ENCODE measurements at regions not wholly inside any gene's neighbourhood (a gene's known extent, or its start where the extent isn't known, plus 50 kb on each side); places are given as distances from the start of the nearest gene placed in this dataset.
A peak's percentile ranks its signal among the peaks of the same experiment; 100 is the strongest.

GRCh38 chr12:91835693-91836092 lies 310.0 kb downstream of the BTG1 start:
- H3K36me3 Mint-ChIP-seq (ENCODE audit: low read depth): no peaks in the 10 kb centered on the region
- H3K9me3 Mint-ChIP-seq: peaks cover 11% of the 10 kb centered on the region
- H3K4me3 Mint-ChIP-seq: no peak overlapping the region
- H3K27me3 Mint-ChIP-seq: no peaks in the 10 kb centered on the region
- H3K4me1 Mint-ChIP-seq (ENCODE audit: low read depth): peaks cover 17% of the 10 kb centered on the region
- H3K27ac Mint-ChIP-seq: no peak overlapping the region
- no peak for DNase-seq

GRCh38 chr12:91833780-91834359 lies 311.8 kb downstream of the BTG1 start:
- DNase-seq: no peak
- Mint-ChIP-seq H3K27me3 (no peaks in the 10 kb centered on the region), H3K4me3 (no peak overlapping the region), H3K36me3 (ENCODE audit: low read depth) (no peaks in the 10 kb centered on the region), H3K27ac (no peak overlapping the region), H3K9me3 (peaks cover 10% of the 10 kb centered on the region), H3K4me1 (ENCODE audit: low read depth) (peaks cover 17% of the 10 kb centered on the region)

- H3K9me3 Mint-ChIP-seq: no peaks in the 10 kb centered on the region
- no peak overlapping the region for H3K4me3 Mint-ChIP-seq
- H3K36me3 Mint-ChIP-seq (ENCODE audit: low read depth): no peaks in the 10 kb centered on the region
- no peak overlapping the region for H3K27ac Mint-ChIP-seq
- H3K4me1 Mint-ChIP-seq (ENCODE audit: low read depth): no peaks in the 10 kb centered on the region
- no peaks in the 10 kb centered on the region for H3K27me3 Mint-ChIP-seq
- no peak for DNase-seq
Observed at GRCh38 chr12:91825999-91826398, 319.6 kb downstream of the BTG1 start.

DNA sequence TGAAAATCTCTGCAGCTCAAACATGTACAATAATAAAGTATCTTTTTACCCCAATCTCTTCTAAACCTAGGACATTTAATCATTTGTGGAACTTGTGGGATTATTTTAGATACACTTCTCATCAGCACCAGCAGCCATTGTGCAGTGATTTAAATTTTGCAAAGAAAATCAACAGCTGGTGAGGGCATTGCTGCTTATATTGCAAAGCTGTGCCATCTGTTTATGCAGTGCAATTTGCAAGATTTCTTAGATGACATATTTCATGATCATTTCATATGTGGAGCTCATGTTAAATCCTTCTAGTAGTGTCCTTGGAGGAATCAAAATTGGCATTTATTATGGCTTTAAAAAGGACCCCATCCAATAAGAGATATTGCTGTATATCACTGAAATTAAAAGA lies 320.7 kb downstream of the BTG1 start:
- Mint-ChIP-seq H3K4me3 (no peak overlapping the region), H3K27me3 (no peaks in the 10 kb centered on the region), H3K9me3 (peaks cover 4% of the 10 kb centered on the region), H3K36me3 (ENCODE audit: low read depth) (no peaks in the 10 kb centered on the region), H3K27ac (no peak overlapping the region), H3K4me1 (ENCODE audit: low read depth) (no peaks in the 10 kb centered on the region)
- no peak for DNase-seq

DNA sequence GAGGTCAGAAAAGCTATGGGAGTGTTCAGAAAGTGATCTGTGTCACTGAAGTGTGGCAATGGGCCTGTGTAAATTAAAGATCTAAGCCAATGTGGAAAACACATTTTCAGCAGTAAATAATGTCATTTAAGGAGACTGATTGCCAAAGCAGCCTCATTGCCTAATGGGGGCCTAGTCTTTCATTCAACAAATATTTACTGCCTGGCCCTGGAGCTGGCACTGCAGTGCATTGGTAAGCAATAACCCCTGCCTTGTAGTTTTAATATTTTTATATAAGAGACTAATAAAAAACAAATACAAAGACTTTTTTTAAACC lies 326.6 kb downstream of the BTG1 start:
- Mint-ChIP-seq H3K36me3 (ENCODE audit: low read depth) (no peaks in the 10 kb centered on the region), H3K4me1 (ENCODE audit: low read depth) (peaks cover 4% of the 10 kb centered on the region), H3K27me3 (no peaks in the 10 kb centered on the region), H3K27ac (no peak overlapping the region), H3K9me3 (peaks cover 7% of the 10 kb centered on the region), H3K4me3 (no peak overlapping the region)
- no peak for DNase-seq

- Mint-ChIP-seq H3K4me3 (no peak overlapping the region), H3K27me3 (no peaks in the 10 kb centered on the region), H3K4me1 (ENCODE audit: low read depth) (peaks cover 8% of the 10 kb centered on the region), H3K36me3 (ENCODE audit: low read depth) (no peaks in the 10 kb centered on the region), H3K9me3 (peaks cover 7% of the 10 kb centered on the region), H3K27ac (no peak overlapping the region)
- DNase-seq: no peak
Observed at GRCh38 chr12:91818227-91819131, 327.2 kb downstream of the BTG1 start.

DNA sequence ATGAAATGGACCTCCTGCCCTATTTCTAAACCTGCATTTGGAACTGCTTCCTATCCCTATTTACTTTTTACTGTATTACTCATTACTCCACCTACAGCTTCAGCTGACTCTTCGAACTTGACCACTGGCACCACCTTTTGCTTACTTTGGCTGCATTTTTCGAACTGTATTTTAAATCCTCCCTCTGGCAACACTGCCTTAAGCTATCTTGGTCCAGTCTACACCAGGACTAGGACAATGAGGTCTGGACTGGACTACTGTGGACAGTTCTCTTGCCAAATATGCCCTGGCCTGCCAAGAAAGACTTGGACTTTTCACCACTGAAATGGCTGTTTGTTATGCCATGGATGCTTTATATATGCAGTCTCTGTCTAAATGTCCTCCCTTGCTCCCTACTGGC lies 328.1 kb downstream of the BTG1 start:
- Mint-ChIP-seq H3K9me3 (peaks cover 7% of the 10 kb centered on the region), H3K4me3 (no peak overlapping the region), H3K27me3 (no peaks in the 10 kb centered on the region), H3K36me3 (ENCODE audit: low read depth) (no peaks in the 10 kb centered on the region), H3K27ac (no peak overlapping the region), H3K4me1 (ENCODE audit: low read depth) (peaks cover 13% of the 10 kb centered on the region)
- DNase-seq: no peak

GRCh38 chr12:91813701-91814100 lies 331.9 kb downstream of the BTG1 start:
- no peak overlapping the region for H3K27ac Mint-ChIP-seq
- no peaks in the 10 kb centered on the region for H3K36me3 Mint-ChIP-seq (ENCODE audit: low read depth)
- no peaks in the 10 kb centered on the region for H3K27me3 Mint-ChIP-seq
- H3K4me1 Mint-ChIP-seq (ENCODE audit: low read depth): peaks cover 22% of the 10 kb centered on the region
- no peak for DNase-seq
- H3K9me3 Mint-ChIP-seq: peaks cover 12% of the 10 kb centered on the region
- H3K4me3 Mint-ChIP-seq: no peak overlapping the region

- Mint-ChIP-seq H3K4me1 (ENCODE audit: low read depth) (peaks cover 18% of the 10 kb centered on the region), H3K36me3 (ENCODE audit: low read depth) (peaks cover 9% of the 10 kb centered on the region), H3K4me3 (no peak overlapping the region)
Observed at GRCh38 chr12:91811481-91812287, 334.0 kb downstream of the BTG1 start.

GRCh38 chr12:91810531-91811451 lies 334.9 kb downstream of the BTG1 start:
- Mint-ChIP-seq H3K9me3 (peaks cover 31% of the 10 kb centered on the region), H3K27ac (no peak overlapping the region), H3K27me3 (no peaks in the 10 kb centered on the region), H3K4me1 (ENCODE audit: low read depth) (peaks cover 18% of the 10 kb centered on the region), H3K36me3 (ENCODE audit: low read depth) (peaks cover 11% of the 10 kb centered on the region), H3K4me3 (no peak overlapping the region)
- DNase-seq: no peak

More at GRCh38 chr12:91811481-91812287, 334.0 kb downstream of the BTG1 start:
- H3K27ac Mint-ChIP-seq: no peak overlapping the region
- no peaks in the 10 kb centered on the region for H3K27me3 Mint-ChIP-seq
- peaks cover 26% of the 10 kb centered on the region for H3K9me3 Mint-ChIP-seq
- peak; percentile 82 for DNase-seq

DNA sequence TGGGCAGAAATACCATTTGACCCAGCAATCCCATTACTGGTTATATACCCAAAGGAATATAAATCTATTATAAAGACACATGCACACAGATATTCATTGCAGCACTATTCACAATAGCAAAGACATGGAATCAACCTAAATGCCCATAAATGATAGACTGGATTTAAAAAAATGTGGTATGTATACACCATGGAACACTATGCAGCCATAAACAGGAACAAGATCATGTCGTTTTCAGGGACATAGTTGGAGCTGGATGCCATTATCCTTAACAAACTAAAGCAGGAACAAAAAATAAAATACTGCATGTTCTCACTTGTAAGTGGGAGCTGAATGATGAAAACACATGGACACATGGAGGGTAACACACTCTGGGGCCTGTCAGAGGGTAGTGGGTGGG lies 335.6 kb downstream of the BTG1 start:
- Mint-ChIP-seq H3K4me1 (ENCODE audit: low read depth) (peaks cover 18% of the 10 kb centered on the region), H3K36me3 (ENCODE audit: low read depth) (peaks cover 15% of the 10 kb centered on the region), H3K27me3 (no peaks in the 10 kb centered on the region), H3K27ac (no peak overlapping the region), H3K4me3 (no peak overlapping the region), H3K9me3 (peaks cover 38% of the 10 kb centered on the region)
- DNase-seq: no peak

DNA sequence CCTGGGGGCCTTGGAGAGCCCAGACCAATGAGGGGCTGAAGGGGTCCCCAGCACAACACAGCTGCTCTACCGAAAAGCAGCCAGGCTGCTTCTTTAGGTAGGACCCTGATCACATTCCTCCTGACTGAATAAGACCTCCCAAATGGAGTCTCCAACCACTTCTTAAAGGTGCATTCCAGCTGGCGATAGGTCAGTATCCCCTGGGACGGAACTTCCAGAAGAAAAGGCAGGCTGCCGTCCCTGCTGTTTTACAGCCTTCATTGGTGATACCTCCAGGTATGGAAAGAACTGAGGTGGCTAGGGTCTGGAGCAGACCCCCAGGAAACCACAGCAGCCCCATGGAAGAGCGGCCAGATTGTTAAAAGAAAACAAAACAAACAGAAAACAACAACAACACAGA lies 340.6 kb downstream of the BTG1 start:
- Mint-ChIP-seq H3K9me3 (peaks cover 31% of the 10 kb centered on the region), H3K36me3 (ENCODE audit: low read depth) (peaks cover 15% of the 10 kb centered on the region), H3K27me3 (no peaks in the 10 kb centered on the region), H3K4me3 (no peak overlapping the region), H3K4me1 (ENCODE audit: low read depth) (peaks cover 3% of the 10 kb centered on the region), H3K27ac (no peak overlapping the region)
- DNase-seq: no peak

DNA sequence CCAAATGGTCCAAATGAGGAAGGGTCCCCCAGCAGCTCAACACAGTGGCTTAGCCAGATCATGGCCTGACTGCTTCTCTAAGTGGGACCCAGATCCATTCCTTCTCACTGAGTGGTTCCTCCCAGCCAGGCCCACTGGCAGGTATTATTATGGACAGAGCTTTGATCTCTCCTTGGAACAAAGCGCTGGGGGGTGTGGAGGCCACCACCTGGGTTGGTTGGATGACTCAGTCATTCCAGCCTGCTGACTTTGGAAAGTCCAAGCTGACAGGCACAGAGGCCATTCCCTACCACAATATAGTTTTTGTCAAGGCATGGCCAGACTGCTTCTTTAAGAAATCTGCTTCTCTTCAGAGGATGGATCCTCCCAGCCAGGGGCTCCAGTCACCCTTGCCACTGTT lies 341.1 kb downstream of the BTG1 start:
- DNase-seq: no peak
- H3K27ac Mint-ChIP-seq: no peak overlapping the region
- H3K36me3 Mint-ChIP-seq (ENCODE audit: low read depth): peaks cover 15% of the 10 kb centered on the region
- H3K27me3 Mint-ChIP-seq: no peaks in the 10 kb centered on the region
- no peak overlapping the region for H3K4me3 Mint-ChIP-seq
- H3K4me1 Mint-ChIP-seq (ENCODE audit: low read depth): peaks cover 3% of the 10 kb centered on the region
- peaks cover 30% of the 10 kb centered on the region for H3K9me3 Mint-ChIP-seq

GRCh38 chr12:91801048-91801447 lies 344.6 kb downstream of the BTG1 start:
- no peak overlapping the region for H3K4me3 Mint-ChIP-seq
- no peak overlapping the region for H3K27ac Mint-ChIP-seq
- peaks cover 5% of the 10 kb centered on the region for H3K36me3 Mint-ChIP-seq (ENCODE audit: low read depth)
- no peak for DNase-seq
- no peaks in the 10 kb centered on the region for H3K27me3 Mint-ChIP-seq
- peaks cover 11% of the 10 kb centered on the region for H3K9me3 Mint-ChIP-seq
- peaks cover 3% of the 10 kb centered on the region for H3K4me1 Mint-ChIP-seq (ENCODE audit: low read depth)

All from activated T-cell treated with anti-CD3 and anti-CD28 coated beads, Interleukin-2, amount 50 U/mL, for 24 hours (primary cell).